WTC11 (cell line): ENCODE measurements at regions not wholly inside any gene's neighbourhood (a gene's known extent, or its start where the extent isn't known, plus 50 kb on each side); places are given as distances from the start of the nearest gene placed in this dataset.

ENCODE experiments used
- ATAC-seq: fragments of 200-7000 bp; cut with Tn5 transposase; 2 replicates; pipeline ENCODE4 v1.10.0; 2021; ENCODE audit warnings: mild to moderate bottlenecking, moderate library complexity
- CTCF ChIA-PET: fragments of 300-600 bp; sonication (Branson Sonifier 250); formaldehyde crosslinking; loops from one replicate; lab custom pipeline; 2021; ENCODE audit warnings: antibody characterized with exemption; lab: Charles Lee
- POLR2A ChIA-PET: fragments of 350-600 bp; sonication (Branson Sonifier 250); formaldehyde crosslinking; loops from one replicate; lab custom pipeline; 2021; ENCODE audit warnings: antibody characterized with exemption; lab: Charles Lee
- DNase-seq: peaks from one replicate; pipeline ENCODE4 v3.0.0; 2021; ENCODE audit warnings: low spot score
- H3K27ac Mint-ChIP-seq: 2 replicates; pipeline ENCODE4 v1.8.0; 2021; ENCODE audit warnings: mixed read lengths
- H3K27me3 Mint-ChIP-seq: 2 replicates; pipeline ENCODE4 v1.8.0; 2021; ENCODE audit warnings: low read depth, mild to moderate bottlenecking, moderate library complexity, mixed read lengths
- H3K36me3 Mint-ChIP-seq: 2 replicates; pipeline ENCODE4 v1.8.0; 2021; ENCODE audit warnings: mixed read lengths
- H3K4me1 Mint-ChIP-seq: 2 replicates; pipeline ENCODE4 v1.8.0; 2022; ENCODE audit warnings: mixed read lengths
- H3K4me3 Mint-ChIP-seq: 2 replicates; pipeline ENCODE4 v1.8.0; 2021; ENCODE audit warnings: mild to moderate bottlenecking, moderate library complexity, mixed read lengths
- H3K9me3 Mint-ChIP-seq: 2 replicates; pipeline ENCODE4 v1.8.0; 2021; ENCODE audit warnings: mixed read lengths
- ARID4B ChIP-seq: sonication (generic); formaldehyde crosslinking; IDR thresholded peaks from 2 replicates; pipeline ENCODE4 v1.8.0; 2023; ENCODE audit warnings: missing genetic modification reagents, mild to moderate bottlenecking, borderline replicate concordance
- ATF1 ChIP-seq: sonication (generic); formaldehyde crosslinking; IDR thresholded peaks from 2 replicates; pipeline ENCODE4 v1.8.1; 2023; ENCODE audit warnings: mild to moderate bottlenecking, moderate library complexity, missing genetic modification reagents
- ATF3 ChIP-seq: sonication (generic); formaldehyde crosslinking; conservative IDR thresholded peaks from 2 replicates; pipeline ENCODE4 v1.8.1; 2022; ENCODE audit warnings: mild to moderate bottlenecking, missing genetic modification reagents
- ATF6 ChIP-seq: sonication (generic); formaldehyde crosslinking; IDR thresholded peaks from 2 replicates; pipeline ENCODE4 v1.8.1; 2023; ENCODE audit warnings: mild to moderate bottlenecking, missing genetic modification reagents
- CBFB ChIP-seq: sonication (generic); formaldehyde crosslinking; IDR thresholded peaks from 2 replicates; pipeline ENCODE4 v1.8.1; 2022; ENCODE audit warnings: mild to moderate bottlenecking, low read depth, missing genetic modification reagents
- CREB1 ChIP-seq: sonication (generic); formaldehyde crosslinking; IDR thresholded peaks from 2 replicates; pipeline ENCODE4 v1.8.0; 2023; ENCODE audit warnings: mild to moderate bottlenecking, missing genetic modification reagents
- CREM ChIP-seq: sonication (generic); formaldehyde crosslinking; IDR thresholded peaks from 2 replicates; pipeline ENCODE4 v1.8.1; 2022; ENCODE audit warnings: mild to moderate bottlenecking, missing genetic modification reagents, moderate library complexity
- ELF4 ChIP-seq: sonication (generic); formaldehyde crosslinking; IDR thresholded peaks from 2 replicates; pipeline ENCODE4 v1.8.1; 2022; ENCODE audit warnings: low read depth, mild to moderate bottlenecking, moderate library complexity, missing genetic modification reagents
- EMX1 ChIP-seq: fragments of 250-450 bp; sonication (Bioruptor Pico); IDR thresholded peaks from 2 replicates; pipeline ENCODE4 v1.8.0; 2021; ENCODE audit warnings: mild to moderate bottlenecking
- ERG ChIP-seq: fragments of 250-450 bp; sonication (Bioruptor Pico); IDR thresholded peaks from 2 replicates; pipeline ENCODE4 v1.8.0; 2021; ENCODE audit warnings: mild to moderate bottlenecking
- FOXP1 ChIP-seq: sonication (generic); formaldehyde crosslinking; IDR thresholded peaks from 2 replicates; pipeline ENCODE4 v1.8.0; 2022; ENCODE audit warnings: missing genetic modification reagents, mild to moderate bottlenecking, moderate library complexity, borderline replicate concordance
- GABPB1 ChIP-seq: sonication (generic); formaldehyde crosslinking; IDR thresholded peaks from 2 replicates; pipeline ENCODE4 v1.8.1; 2023; ENCODE audit warnings: mild to moderate bottlenecking, missing genetic modification reagents
- GTF2I ChIP-seq: fragments of 250-450 bp; sonication (Bioruptor Pico); conservative IDR thresholded peaks from 2 replicates; pipeline ENCODE4 v1.4.0; 2021; ENCODE audit warnings: mild to moderate bottlenecking
- IRF2 ChIP-seq: sonication (generic); formaldehyde crosslinking; IDR thresholded peaks from 2 replicates; pipeline ENCODE4 v1.8.0; 2022; ENCODE audit warnings: low read depth, missing genetic modification reagents, borderline replicate concordance
- JAZF1 ChIP-seq: fragments of 250-450 bp; sonication (Bioruptor Pico); IDR thresholded peaks from 2 replicates; pipeline ENCODE4 v1.9.0; 2021; ENCODE audit warnings: moderate library complexity, mild to moderate bottlenecking, inconsistent platforms
- KAT7 ChIP-seq: sonication (generic); formaldehyde crosslinking; IDR thresholded peaks from 2 replicates; pipeline ENCODE4 v1.8.1; 2023; ENCODE audit warnings: missing genetic modification reagents, mild to moderate bottlenecking, borderline replicate concordance
- NR2C2 ChIP-seq: sonication (generic); formaldehyde crosslinking; IDR thresholded peaks from 2 replicates; pipeline ENCODE4 v1.8.0; 2022; ENCODE audit warnings: mild to moderate bottlenecking, missing genetic modification reagents
- OVOL2 ChIP-seq: fragments of 250-450 bp; sonication (Bioruptor Pico); IDR thresholded peaks from 2 replicates; pipeline ENCODE4 v1.9.0; 2021; ENCODE audit warnings: mild to moderate bottlenecking, borderline replicate concordance
- RORB ChIP-seq: fragments of 250-450 bp; sonication (Bioruptor Pico); IDR thresholded peaks from 2 replicates; pipeline ENCODE4 v1.9.0; 2021; ENCODE audit warnings: mild to moderate bottlenecking
- SP1 ChIP-seq: sonication (generic); formaldehyde crosslinking; conservative IDR thresholded peaks from 2 replicates; pipeline ENCODE4 v1.8.1; 2022; ENCODE audit warnings: missing genetic modification reagents
- TCF7 ChIP-seq: sonication (generic); formaldehyde crosslinking; IDR thresholded peaks from 2 replicates; pipeline ENCODE4 v1.8.0; 2022; ENCODE audit warnings: mild to moderate bottlenecking, low read depth, missing genetic modification reagents, moderate library complexity
- TEAD1 ChIP-seq: sonication (generic); formaldehyde crosslinking; IDR thresholded peaks from 2 replicates; pipeline ENCODE4 v1.8.0; 2022; ENCODE audit warnings: mild to moderate bottlenecking, missing genetic modification reagents
- ZBTB43 ChIP-seq: sonication (generic); formaldehyde crosslinking; IDR thresholded peaks from 2 replicates; pipeline ENCODE4 v1.8.1; 2023; ENCODE audit warnings: mild to moderate bottlenecking, missing genetic modification reagents
- ZNF138 ChIP-seq: sonication (generic); formaldehyde crosslinking; conservative IDR thresholded peaks from 2 replicates; pipeline ENCODE4 v1.8.1; 2022; ENCODE audit warnings: mild to moderate bottlenecking, moderate library complexity, missing genetic modification reagents
- ZNF281 ChIP-seq: sonication (generic); formaldehyde crosslinking; IDR thresholded peaks from 2 replicates; pipeline ENCODE4 v1.8.0; 2023; ENCODE audit warnings: mild to moderate bottlenecking, missing genetic modification reagents
- ZNF416 ChIP-seq: fragments of 250-450 bp; sonication (Bioruptor Pico); IDR thresholded peaks from 2 replicates; pipeline ENCODE4 v1.9.0; 2021; ENCODE audit warnings: mild to moderate bottlenecking, inconsistent platforms

GRCh38 chr1:57879700-57880099 lies 455.8 kb upstream of the DAB1 start:
- no peak for ATAC-seq
- H3K4me1 Mint-ChIP-seq = peaks cover 4% of the 10 kb centered on the region; the same call in 1 of the 2 replicates
- DNase-seq = no peak
- ChIA-PET CTCF (no interaction called here), POLR2A (no interaction called here)
- H3K9me3 Mint-ChIP-seq = no peaks in the 10 kb centered on the region
- no peaks in the 10 kb centered on the region for H3K27me3 Mint-ChIP-seq
- H3K36me3 Mint-ChIP-seq = no peaks in the 10 kb centered on the region
- TF ChIP-seq ATF3 (CRISPR knock-in tag) (no peak), ZNF416 (CRISPR knock-in tag) (no peak), ZNF281 (no peak), CREM (CRISPR knock-in tag) (no peak), EMX1 (no peak), ATF6 (CRISPR knock-in tag) (no peak), TEAD1 (CRISPR knock-in tag) (no peak), TCF7 (CRISPR knock-in tag) (no peak), NR2C2 (CRISPR knock-in tag) (no peak), SP1 (CRISPR knock-in tag) (no peak), GTF2I (no peak), OVOL2 (CRISPR knock-in tag) (no peak), ELF4 (CRISPR knock-in tag) (no peak), ATF1 (CRISPR knock-in tag) (no peak), ARID4B (CRISPR knock-in tag) (no peak)
- no peak overlapping the region for H3K4me3 Mint-ChIP-seq
- no peak overlapping the region for H3K27ac Mint-ChIP-seq

GRCh38 chr1:57874418-57874877 lies 450.6 kb upstream of the DAB1 start:
- DNase-seq (no peak), ATAC-seq (no peak)
- H3K9me3 Mint-ChIP-seq = no peaks in the 10 kb centered on the region
- H3K4me3 Mint-ChIP-seq = no peak overlapping the region
- no peak overlapping the region for H3K27ac Mint-ChIP-seq
- ChIA-PET POLR2A (no interaction called here), CTCF (no interaction called here)
- H3K36me3 Mint-ChIP-seq = no peaks in the 10 kb centered on the region
- H3K4me1 Mint-ChIP-seq = no peaks in the 10 kb centered on the region
- no peaks in the 10 kb centered on the region for H3K27me3 Mint-ChIP-seq
- no peak for TF ChIP-seq IRF2 (CRISPR knock-in tag)
- no peak for TF ChIP-seq KAT7 (CRISPR knock-in tag)
- no peak for TF ChIP-seq CREB1 (CRISPR knock-in tag)
- TF ChIP-seq ZBTB43 (CRISPR knock-in tag) = no peak
- TF ChIP-seq ERG (CRISPR knock-in tag) = no peak
- TF ChIP-seq CBFB = no peak
- no peak for TF ChIP-seq ZNF416 (CRISPR knock-in tag)
- no peak for TF ChIP-seq GABPB1 (CRISPR knock-in tag)
- no peak for TF ChIP-seq FOXP1 (CRISPR knock-in tag)
- TF ChIP-seq ZNF138 (CRISPR knock-in tag) = no peak
- TF ChIP-seq RORB = no peak
- no peak for TF ChIP-seq JAZF1 (CRISPR knock-in tag)
